Astrocyte (in vitro differentiated cells and primary cell): ENCODE measurements at regions not wholly inside any gene's neighbourhood (a gene's known extent, or its start where the extent isn't known, plus 50 kb on each side); places are given as distances from the start of the nearest gene placed in this dataset.
A peak's percentile ranks its signal among the peaks of the same experiment; 100 is the strongest.

Experiments used
- CTCF ChIP-seq: IDR thresholded peaks from 2 replicates; pipeline ENCODE4 v1.5.1; 2011; ENCODE audit warnings: low read depth, mild to moderate bottlenecking, inconsistent platforms, low read length, moderate library complexity; ENCODE audit not compliant: insufficient read depth
- EZH2 ChIP-seq: IDR thresholded peaks from 2 replicates; pipeline ENCODE4 v1.6.1; 2012; ENCODE audit warnings: mild to moderate bottlenecking, low read length, inconsistent platforms; ENCODE audit not compliant: insufficient read depth

- TF ChIP-seq CTCF = peak; percentile 81
- no peak for TF ChIP-seq EZH2
These were observed 116.6 kb upstream of the GRK3 start for GRCh38 chr22:25447686-25448434.
